Thoracic aorta (tissue), 2 donors: ENCODE measurements at regions not wholly inside any gene's neighbourhood (a gene's known extent, or its start where the extent isn't known, plus 50 kb on each side); places are given as distances from the start of the nearest gene placed in this dataset.

Experiments
- ATAC-seq: fragments of 150-250 bp; one replicate; pipeline ENCODE4 v1.8.0; 2017; ENCODE audit warnings: low read depth; ENCODE audit not compliant: insufficient number of reproducible peaks, low FRiP score
- DNase-seq: peaks from one replicate; pipeline ENCODE4 v3.0.0-alpha.2; 2020; ENCODE audit warnings: low spot score
- H3K27ac ChIP-seq, 2 donors: fragments of 200-600 bp; sonication (generic); 1 replicate in 1 of 2; 2 replicates in 1 of 2; pipeline ENCODE4 v1.5.1; 2016; ENCODE audit warnings: mild to moderate bottlenecking in 2 of 2, moderate library complexity in 2 of 2
- H3K27me3 ChIP-seq: fragments of 200-600 bp; sonication (generic); replicated peaks from 2 replicates; pipeline ENCODE4 v1.6.0; 2016; ENCODE audit warnings: mild to moderate bottlenecking; ENCODE audit not compliant: insufficient read depth
- H3K36me3 ChIP-seq: fragments of 200-600 bp; sonication (generic); one replicate; pipeline ENCODE4 v1.5.1; 2016
- H3K4me1 ChIP-seq, 2 donors: fragments of 200-600 bp; sonication (generic); 1 replicate in 1 of 2; 2 replicates in 1 of 2; pipeline versions ENCODE4 v1.5.1 to v1.6.0; 2016; ENCODE audit warnings: low read depth in 2 of 2, mild to moderate bottlenecking in 1 of 2; ENCODE audit not compliant: control insufficient read depth in 1 of 2
- H3K4me3 ChIP-seq: fragments of 200-600 bp; sonication (generic); 2 replicates; pipeline ENCODE4 v1.5.1; 2016; ENCODE audit warnings: mild to moderate bottlenecking
- H3K9me3 ChIP-seq: fragments of 200-600 bp; sonication (generic); 2 replicates; pipeline ENCODE4 v1.5.1; 2016
- TF ChIP-seq, protein P1 (sequence below): fragments of 200-600 bp; sonication (generic); IDR thresholded peaks from one replicate; pipeline ENCODE4 v1.5.1; 2019; ENCODE audit warnings: antibody characterized with exemption

DNA sequence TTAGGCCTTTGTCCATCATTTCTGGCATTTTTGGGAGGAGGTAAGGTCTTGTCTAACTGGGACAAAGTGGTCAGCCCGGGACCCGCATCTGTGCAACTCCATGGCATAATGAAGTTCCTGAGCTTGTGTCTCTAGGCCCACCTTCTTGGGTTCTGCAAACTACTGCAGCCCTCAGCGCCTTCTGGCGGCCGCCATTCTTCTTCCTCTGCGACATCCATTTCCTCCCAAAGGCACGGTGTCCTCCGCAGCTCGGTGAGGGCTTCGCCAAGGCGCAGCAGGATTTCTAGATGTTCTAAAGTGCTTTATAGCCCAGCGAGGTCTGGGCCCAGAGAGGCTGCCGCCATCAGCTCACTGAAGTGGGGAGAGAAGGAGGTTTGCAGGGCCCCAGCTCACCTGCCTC, 134.4 kb upstream of the OR4E1 start:
- ATAC-seq: no peak
- Histone ChIP-seq H3K9me3 (no peaks in the 10 kb centered on the region), H3K4me3 (no peak overlapping the region), H3K27me3 (no peaks in the 10 kb centered on the region), H3K4me1 (no peaks in the 10 kb centered on the region), H3K36me3 (no peaks in the 10 kb centered on the region), H3K27ac (no peak overlapping the region)
- TF ChIP-seq, protein P1, sequence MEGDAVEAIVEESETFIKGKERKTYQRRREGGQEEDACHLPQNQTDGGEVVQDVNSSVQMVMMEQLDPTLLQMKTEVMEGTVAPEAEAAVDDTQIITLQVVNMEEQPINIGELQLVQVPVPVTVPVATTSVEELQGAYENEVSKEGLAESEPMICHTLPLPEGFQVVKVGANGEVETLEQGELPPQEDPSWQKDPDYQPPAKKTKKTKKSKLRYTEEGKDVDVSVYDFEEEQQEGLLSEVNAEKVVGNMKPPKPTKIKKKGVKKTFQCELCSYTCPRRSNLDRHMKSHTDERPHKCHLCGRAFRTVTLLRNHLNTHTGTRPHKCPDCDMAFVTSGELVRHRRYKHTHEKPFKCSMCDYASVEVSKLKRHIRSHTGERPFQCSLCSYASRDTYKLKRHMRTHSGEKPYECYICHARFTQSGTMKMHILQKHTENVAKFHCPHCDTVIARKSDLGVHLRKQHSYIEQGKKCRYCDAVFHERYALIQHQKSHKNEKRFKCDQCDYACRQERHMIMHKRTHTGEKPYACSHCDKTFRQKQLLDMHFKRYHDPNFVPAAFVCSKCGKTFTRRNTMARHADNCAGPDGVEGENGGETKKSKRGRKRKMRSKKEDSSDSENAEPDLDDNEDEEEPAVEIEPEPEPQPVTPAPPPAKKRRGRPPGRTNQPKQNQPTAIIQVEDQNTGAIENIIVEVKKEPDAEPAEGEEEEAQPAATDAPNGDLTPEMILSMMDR: no peak
- no peak for DNase-seq

DNA sequence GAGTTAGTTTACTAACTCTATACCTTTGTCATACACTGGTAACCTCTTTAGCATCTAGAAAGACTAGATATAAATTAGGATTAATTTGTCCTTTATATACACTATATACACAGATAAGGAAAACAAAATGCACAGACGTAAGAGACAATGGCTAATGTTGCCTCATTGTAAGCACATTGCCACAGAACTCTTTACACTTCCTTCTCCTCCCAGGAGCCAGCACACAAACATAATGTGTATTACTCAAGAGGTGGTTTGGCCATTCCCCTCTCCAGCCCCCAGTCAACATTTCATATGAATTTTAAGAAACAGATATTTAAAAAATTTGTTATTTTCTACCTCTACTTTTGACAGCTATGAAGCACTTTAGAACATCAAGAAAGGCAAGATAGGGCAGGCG, 131.4 kb upstream of the OR4E1 start:
- no peaks in the 10 kb centered on the region for H3K36me3 ChIP-seq
- no peak overlapping the region for H3K27ac ChIP-seq
- TF ChIP-seq, protein P1: no peak
- ATAC-seq: no peak
- no peak overlapping the region for H3K4me3 ChIP-seq
- DNase-seq: no peak
- no peaks in the 10 kb centered on the region for H3K9me3 ChIP-seq
- H3K27me3 ChIP-seq: no peaks in the 10 kb centered on the region
- H3K4me1 ChIP-seq: no peaks in the 10 kb centered on the region

DNA sequence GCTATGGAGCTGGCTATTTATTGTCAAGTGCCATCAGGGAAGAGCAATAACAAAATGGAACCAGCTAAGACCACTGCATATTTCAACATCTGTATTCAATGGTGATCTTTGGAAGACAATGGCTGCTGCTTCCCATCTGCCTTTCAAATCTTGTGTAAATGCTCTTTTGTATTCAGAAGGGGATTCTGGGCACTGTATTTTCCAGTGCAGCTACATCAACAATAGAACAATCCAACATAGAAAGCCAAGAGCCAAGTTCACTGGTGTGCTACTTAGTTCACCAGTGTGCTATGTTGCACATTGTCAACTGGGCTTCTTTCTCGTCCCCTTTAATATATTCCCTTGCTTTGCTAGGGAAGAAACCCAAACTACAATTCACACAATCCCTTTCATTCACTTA, 128.8 kb upstream of the OR4E1 start:
- DNase-seq (no peak), ATAC-seq (no peak)
- Histone ChIP-seq H3K9me3 (no peaks in the 10 kb centered on the region), H3K27me3 (no peaks in the 10 kb centered on the region), H3K27ac (no peak overlapping the region), H3K36me3 (no peaks in the 10 kb centered on the region), H3K4me1 (no peaks in the 10 kb centered on the region), H3K4me3 (no peak overlapping the region)
- TF ChIP-seq, protein P1: no peak

DNA sequence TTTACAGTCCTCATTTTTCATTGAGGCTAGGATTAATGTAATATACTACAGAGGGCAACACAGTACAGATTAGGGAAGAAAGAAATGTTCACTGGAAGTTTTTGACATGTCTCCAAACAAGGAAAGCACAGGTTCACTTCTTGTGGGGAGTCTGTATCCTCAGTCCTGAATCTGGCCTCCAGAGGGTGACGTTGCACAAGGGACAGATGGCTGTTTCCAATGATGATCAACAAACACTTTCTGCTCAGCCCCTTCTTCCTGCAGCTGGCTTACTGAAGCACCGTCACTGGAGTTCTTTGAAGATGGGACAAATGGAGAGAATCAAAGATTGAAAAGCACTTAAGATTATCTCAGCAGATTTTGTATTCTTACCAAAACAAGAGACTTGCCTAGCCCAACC, 123.3 kb upstream of the OR4E1 start:
- no peaks in the 10 kb centered on the region for H3K27me3 ChIP-seq
- TF ChIP-seq, protein P1: no peak
- H3K27ac ChIP-seq: no peak overlapping the region
- ATAC-seq (no peak), DNase-seq (no peak)
- H3K36me3 ChIP-seq: no peaks in the 10 kb centered on the region
- no peaks in the 10 kb centered on the region for H3K4me1 ChIP-seq
- H3K4me3 ChIP-seq: no peak overlapping the region
- H3K9me3 ChIP-seq: no peaks in the 10 kb centered on the region

DNA sequence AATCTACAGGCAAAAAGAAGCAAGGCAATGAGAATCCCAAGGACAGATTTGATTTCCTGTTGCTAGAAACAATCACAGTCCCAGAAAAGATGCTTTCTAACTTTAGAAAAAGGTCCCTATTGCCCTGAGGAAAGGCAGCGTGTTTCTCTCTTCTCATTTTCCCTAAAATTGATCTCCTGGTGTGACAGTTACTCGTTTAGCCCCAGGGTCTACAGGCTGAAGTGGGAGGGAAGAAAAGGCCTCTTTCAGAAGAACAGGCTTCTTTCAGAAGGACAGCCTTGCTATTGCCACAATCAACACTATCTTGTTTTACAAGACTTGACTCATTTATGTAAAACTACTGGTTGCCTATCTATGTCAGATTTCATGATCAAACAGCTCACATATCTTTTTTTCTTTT, 121.8 kb upstream of the OR4E1 start:
- H3K9me3 ChIP-seq: no peaks in the 10 kb centered on the region
- no peaks in the 10 kb centered on the region for H3K36me3 ChIP-seq
- H3K27ac ChIP-seq: no peak overlapping the region
- ATAC-seq: no peak
- H3K4me1 ChIP-seq: no peaks in the 10 kb centered on the region
- TF ChIP-seq, protein P1: no peak
- no peak for DNase-seq
- no peak overlapping the region for H3K4me3 ChIP-seq
- no peaks in the 10 kb centered on the region for H3K27me3 ChIP-seq
